Endothelial cell of umbilical vein (primary cell): ENCODE measurements at regions not wholly inside any gene's neighbourhood (a gene's known extent, or its start where the extent isn't known, plus 50 kb on each side); places are given as distances from the start of the nearest gene placed in this dataset.

Source experiments
- BruUV-seq: library from RNA; stranded (reverse); fragments of 400-500 nt; replicated peaks from 2 replicates; lab custom pipeline; 2021; lab: Mats Ljungman, UMichigan
- CTCF ChIA-PET: fragments of 300-600, 350-600 bp; sonication (Branson Sonifier 250); formaldehyde crosslinking; loops from one replicate; lab custom pipeline; 2021; ENCODE audit warnings: antibody characterized with exemption, inconsistent platforms; lab: Charles Lee
- POLR2A ChIA-PET: fragments of 300-600, 350-600 bp; sonication (Branson Sonifier 250); formaldehyde crosslinking; loops from one replicate; lab custom pipeline; 2021; ENCODE audit warnings: antibody characterized with exemption, inconsistent platforms; lab: Charles Lee
- DNase-seq: peaks from one replicate; pipeline ENCODE4 v3.0.0-alpha.2; 2011; ENCODE audit warnings: low read depth, low spot score
- FAIRE-seq: peaks from 2 replicates; lab custom pipeline; 2011; peaks lifted over from hg19 to GRCh38; lab: Jason Lieb, UNC
- H2AFZ ChIP-seq: 2 replicates; pipeline ENCODE4 v1.6.0; 2012; ENCODE audit warnings: low read depth, low read length, control low read depth, inconsistent platforms
- H3K27ac ChIP-seq: 2 replicates; pipeline ENCODE4 v1.5.1; 2011; ENCODE audit warnings: low read depth, mild to moderate bottlenecking, control low read depth, low read length, moderate library complexity; ENCODE audit not compliant: insufficient read depth
- H3K27me3 ChIP-seq, 2 experiments: 2 replicates each; pipeline versions ENCODE4 v1.6.0 to v1.6.1; 2011; ENCODE audit warnings: low read length in 2 of 2, mixed read lengths in 1 of 2; ENCODE audit not compliant: control insufficient read depth in 2 of 2, insufficient read depth in 2 of 2
- H3K36me3 ChIP-seq, 2 experiments: 2 replicates in 1 of 2; 3 replicates in 1 of 2; pipeline ENCODE4 v1.5.1; 2011; ENCODE audit warnings: low read length in 2 of 2, mild to moderate bottlenecking in 1 of 2, moderate library complexity in 1 of 2; ENCODE audit not compliant: control insufficient read depth in 2 of 2, insufficient read depth in 2 of 2; ENCODE audit errors: extremely low read depth in 1 of 2
- H3K4me1 ChIP-seq: 3 replicates; pipeline ENCODE4 v1.5.1; 2011; ENCODE audit warnings: mild to moderate bottlenecking, low read length; ENCODE audit not compliant: control insufficient read depth, insufficient read depth; ENCODE audit errors: extremely low read depth
- H3K4me2 ChIP-seq: 2 replicates; pipeline ENCODE4 v1.6.1; 2011; ENCODE audit warnings: low read length, control low read depth, mixed read lengths; ENCODE audit not compliant: insufficient read depth
- H3K4me3 ChIP-seq, 3 experiments: fragments of 200-600 bp in 1 of 3; sonication (generic), shearing (Covaris generic) in 1 of 3; replicated peaks in 1 of 3; 2 replicates each; pipeline ENCODE4 v1.5.1; 2011 to 2016; ENCODE audit warnings: control low read depth in 3 of 3, low read length in 3 of 3, mild to moderate bottlenecking in 2 of 3, inconsistent platforms in 1 of 3, low read depth in 1 of 3, moderate library complexity in 1 of 3; ENCODE audit not compliant: insufficient read depth in 1 of 3
- H3K79me2 ChIP-seq: 2 replicates; pipeline ENCODE4 v1.6.0; 2012; ENCODE audit warnings: low read length, inconsistent platforms; ENCODE audit not compliant: control insufficient read depth, insufficient read depth
- H3K9ac ChIP-seq: replicated peaks from 2 replicates; pipeline ENCODE3; 2011; ENCODE audit warnings: low read length, control low read depth; ENCODE audit not compliant: insufficient read depth; ENCODE audit errors: extremely low read depth
- H3K9me1 ChIP-seq: replicated peaks from 3 replicates; pipeline ENCODE4 v1.6.0; 2011; ENCODE audit warnings: mild to moderate bottlenecking, low read length; ENCODE audit not compliant: control insufficient read depth, insufficient read depth; ENCODE audit errors: extremely low read depth
- H3K9me3 ChIP-seq: replicated peaks from 2 replicates; pipeline ENCODE4 v1.5.1; 2012; ENCODE audit warnings: low read length, inconsistent platforms; ENCODE audit not compliant: control insufficient read depth, insufficient read depth
- H4K20me1 ChIP-seq: replicated peaks from 2 replicates; pipeline ENCODE3; 2011; ENCODE audit warnings: mild to moderate bottlenecking, low read length; ENCODE audit not compliant: control insufficient read depth, insufficient read depth; ENCODE audit errors: extremely low read depth
- CTCF ChIP-seq, 2 donors: IDR thresholded peaks; 1 replicate in 1 of 2; 2 replicates in 1 of 2; pipeline ENCODE4 v1.5.1; 2011; ENCODE audit warnings: low read length in 2 of 2, mild to moderate bottlenecking in 2 of 2, moderate library complexity in 2 of 2, control low read depth in 1 of 2, inconsistent platforms in 1 of 2, low read depth in 1 of 2; ENCODE audit not compliant: insufficient read depth in 1 of 2; ENCODE audit errors: extremely low read depth in 1 of 2
- EZH2 ChIP-seq: IDR thresholded peaks from 2 replicates; pipeline ENCODE4 v1.6.1; 2012; ENCODE audit warnings: borderline replicate concordance, low read depth, mild to moderate bottlenecking, moderate library complexity, low read length, inconsistent platforms; ENCODE audit not compliant: severe bottlenecking
- FOS ChIP-seq: IDR thresholded peaks from 2 replicates; pipeline ENCODE4 v1.6.1; 2011; ENCODE audit warnings: mild to moderate bottlenecking, low read length, moderate library complexity, borderline replicate concordance; ENCODE audit not compliant: insufficient read depth
- GATA2 ChIP-seq: IDR thresholded peaks from 2 replicates; pipeline ENCODE4 v1.7.0; 2011; ENCODE audit warnings: low read depth, mild to moderate bottlenecking, moderate library complexity, mixed read lengths, low read length; ENCODE audit not compliant: insufficient read length, insufficient read depth
- JUN ChIP-seq: IDR thresholded peaks from 2 replicates; pipeline ENCODE4 v1.6.1; 2011; ENCODE audit warnings: borderline replicate concordance, low read depth; ENCODE audit not compliant: insufficient read length, insufficient read depth
- MYC ChIP-seq: IDR thresholded peaks from one replicate; pipeline ENCODE4 v1.6.1; 2011; ENCODE audit warnings: mild to moderate bottlenecking, low read depth, low read length
- POLR2A ChIP-seq: IDR thresholded peaks from 2 replicates; pipeline ENCODE4 v1.6.1; 2012; ENCODE audit warnings: low read depth, mild to moderate bottlenecking, control low read depth, low read length
- POLR2AphosphoS5 ChIP-seq: IDR thresholded peaks from 2 replicates; pipeline ENCODE4 v1.6.1; 2012; ENCODE audit warnings: low read depth, mild to moderate bottlenecking, control low read depth, low read length, moderate library complexity; ENCODE audit not compliant: insufficient read depth
- dilution Hi-C: fragments of 300-500 bp; cut with MboI; formaldehyde crosslinking; loops from one replicate; pipeline ENCODE4 v1.15.0; 2019; ENCODE audit warnings: low sequenced_read_pairs; ENCODE audit not compliant: extremely low pct_ligation_motif_present
- intact Hi-C: fragments of 100-400 bp; cut with micrococcal nuclease; formaldehyde crosslinking; loops from one replicate; pipeline ENCODE4 v1.10.0; 2022
- TF ChIP-seq, protein P1 (sequence below): IDR thresholded peaks from 2 replicates; pipeline ENCODE4 v1.6.1; 2011; ENCODE audit not compliant: insufficient read depth, insufficient read length

- Histone ChIP-seq H3K27ac (no peak overlapping the region), H3K79me2 (no peaks in the 10 kb centered on the region), H3K4me1 (no peaks in the 10 kb centered on the region), H3K4me2 (no peak overlapping the region), H3K36me3 (no peaks in the 10 kb centered on the region), H3K9ac (no peak overlapping the region), H2AFZ (no peak overlapping the region), H3K4me3 (no peak overlapping the region), H3K9me3 (no peaks in the 10 kb centered on the region), H4K20me1 (no peaks in the 10 kb centered on the region), H3K9me1 (no peaks in the 10 kb centered on the region), H3K27me3 (no peaks in the 10 kb centered on the region)
- ChIA-PET CTCF (no interaction called here), POLR2A (no interaction called here)
- DNase-seq (no peak), FAIRE-seq (no peak)
- no TSS peak for BruUV-seq
- intact Hi-C loops = no loop called here
- TF ChIP-seq FOS (no peak), POLR2A (no peak), EZH2 (no peak), GATA2 (no peak), JUN (no peak), MYC (no peak), POLR2AphosphoS5 (no peak), CTCF (IDR thresholded peaks at IDR 0.05; ENCODE audit: extremely low read depth in 1 of 2, insufficient read depth in 1 of 2, low read depth in 1 of 2, low read length in 2 of 2) (no peak)
- TF ChIP-seq, protein P1, sequence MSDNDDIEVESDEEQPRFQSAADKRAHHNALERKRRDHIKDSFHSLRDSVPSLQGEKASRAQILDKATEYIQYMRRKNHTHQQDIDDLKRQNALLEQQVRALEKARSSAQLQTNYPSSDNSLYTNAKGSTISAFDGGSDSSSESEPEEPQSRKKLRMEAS = no peak
- dilution Hi-C loops = no loop called here
Measured at GRCh38 chr11:87754685-87755084, 420.6 kb downstream of the RAB38 start.
